H9 (cell line): ENCODE measurements at regions not wholly inside any gene's neighbourhood (a gene's known extent, or its start where the extent isn't known, plus 50 kb on each side); places are given as distances from the start of the nearest gene placed in this dataset.
A peak's percentile ranks its signal among the peaks of the same experiment; 100 is the strongest.

Experiments
- DNase-seq: peaks from one replicate; pipeline ENCODE4 v3.0.0-alpha.2; 2017
- H2AFZ ChIP-seq: one replicate; pipeline ENCODE4 v1.6.1; 2013; ENCODE audit warnings: mild to moderate bottlenecking, low read length, control low read depth, moderate library complexity
- H2AK5ac ChIP-seq: 2 replicates; pipeline ENCODE4 v1.6.1; 2013; ENCODE audit warnings: low read length, control low read depth, mixed read lengths; ENCODE audit not compliant: insufficient read length
- H2BK120ac ChIP-seq: one replicate; pipeline ENCODE4 v1.6.1; 2013; ENCODE audit warnings: low read depth, mild to moderate bottlenecking, low read length, control low read depth, inconsistent platforms; ENCODE audit not compliant: poor library complexity, severe bottlenecking
- H2BK12ac ChIP-seq: 2 replicates; pipeline ENCODE4 v1.6.1; 2013; ENCODE audit warnings: low read length, control low read depth, mixed read lengths, low read depth; ENCODE audit not compliant: insufficient read length
- H2BK15ac ChIP-seq: 2 replicates; pipeline ENCODE4 v1.6.1; 2013; ENCODE audit warnings: low read depth, low read length, control low read depth
- H2BK20ac ChIP-seq: one replicate; pipeline ENCODE4 v1.6.1; 2013; ENCODE audit warnings: low read depth, mild to moderate bottlenecking, low read length, control low read depth, inconsistent platforms; ENCODE audit not compliant: poor library complexity, severe bottlenecking
- H2BK5ac ChIP-seq: 2 replicates; pipeline ENCODE4 v1.6.1; 2013; ENCODE audit warnings: low read length, control low read depth, mixed read lengths; ENCODE audit not compliant: insufficient read length
- H3K14ac ChIP-seq: 2 replicates; pipeline ENCODE4 v1.6.1; 2013; ENCODE audit warnings: low read length, control low read depth; ENCODE audit not compliant: insufficient read depth
- H3K18ac ChIP-seq: 2 replicates; pipeline ENCODE4 v1.6.1; 2013; ENCODE audit warnings: low read depth, mild to moderate bottlenecking, mixed read lengths, low read length, control low read depth; ENCODE audit not compliant: insufficient read length
- H3K23ac ChIP-seq: 2 replicates; pipeline ENCODE4 v1.6.1; 2013; ENCODE audit warnings: low read length, control low read depth, mixed read lengths, low read depth; ENCODE audit not compliant: insufficient read length
- H3K23me2 ChIP-seq: 2 replicates; pipeline ENCODE4 v1.6.1; 2013; ENCODE audit warnings: low read depth, mild to moderate bottlenecking, mixed read lengths, low read length, control low read depth; ENCODE audit not compliant: insufficient read length, poor library complexity, severe bottlenecking
- H3K27ac ChIP-seq: 2 replicates; pipeline ENCODE4 v1.5.1; 2013; ENCODE audit warnings: low read length, control low read depth, mixed read lengths, low read depth; ENCODE audit not compliant: insufficient read length
- H3K27me3 ChIP-seq: 2 replicates; pipeline ENCODE4 v1.6.1; 2013; ENCODE audit warnings: low read length, control low read depth, inconsistent platforms; ENCODE audit not compliant: insufficient read depth
- H3K4ac ChIP-seq: 2 replicates; pipeline ENCODE4 v1.6.1; 2013; ENCODE audit warnings: low read depth, mild to moderate bottlenecking, control low read depth, inconsistent platforms, low read length, moderate library complexity
- H3K4me1 ChIP-seq: 2 replicates; pipeline ENCODE4 v1.6.1; 2013; ENCODE audit warnings: low read length, control low read depth, inconsistent platforms; ENCODE audit not compliant: insufficient read depth
- H3K4me2 ChIP-seq: 2 replicates; pipeline ENCODE4 v1.6.1; 2013; ENCODE audit warnings: low read length, control low read depth, mixed read lengths; ENCODE audit not compliant: insufficient read length, insufficient read depth
- H3K56ac ChIP-seq: 2 replicates; pipeline ENCODE4 v1.6.1; 2013; ENCODE audit warnings: low read depth, mild to moderate bottlenecking, mixed read lengths, low read length, control low read depth; ENCODE audit not compliant: insufficient read length
- H3K79me1 ChIP-seq: 2 replicates; pipeline ENCODE4 v1.6.1; 2013; ENCODE audit warnings: low read depth, mild to moderate bottlenecking, moderate library complexity, low read length, control low read depth, inconsistent platforms; ENCODE audit not compliant: insufficient read depth, poor library complexity, severe bottlenecking
- H3K79me2 ChIP-seq: 2 replicates; pipeline ENCODE4 v1.6.1; 2013; ENCODE audit warnings: low read length, control low read depth, inconsistent platforms; ENCODE audit not compliant: insufficient read depth
- H3K9ac ChIP-seq: 2 replicates; pipeline ENCODE4 v1.6.1; 2013; ENCODE audit warnings: low read length, control low read depth, mixed read lengths; ENCODE audit not compliant: insufficient read length; ENCODE audit errors: extremely low read depth
- H3K9me3 ChIP-seq: one replicate; pipeline ENCODE4 v1.6.1; 2013; ENCODE audit warnings: low read depth, low read length, inconsistent platforms; ENCODE audit not compliant: control insufficient read depth
- H3T11ph ChIP-seq: one replicate; pipeline ENCODE4 v1.6.1; 2013; ENCODE audit warnings: mild to moderate bottlenecking, low read length, control low read depth, inconsistent platforms
- H4K20me1 ChIP-seq: one replicate; pipeline ENCODE4 v1.6.1; 2013; ENCODE audit not compliant: control insufficient read depth, insufficient read length, insufficient read depth
- H4K5ac ChIP-seq: 2 replicates; pipeline ENCODE4 v1.6.1; 2013; ENCODE audit warnings: low read depth, mild to moderate bottlenecking, mixed read lengths, low read length, control low read depth; ENCODE audit not compliant: insufficient read length
- H4K8ac ChIP-seq: replicated peaks from 2 replicates; pipeline ENCODE4 v1.6.1; 2013; ENCODE audit warnings: low read length, control low read depth, mixed read lengths, low read depth; ENCODE audit not compliant: insufficient read length
- H4K91ac ChIP-seq: 2 replicates; pipeline ENCODE4 v1.6.1; 2013; ENCODE audit warnings: low read depth, mild to moderate bottlenecking, moderate library complexity, mixed read lengths, low read length, control low read depth; ENCODE audit not compliant: insufficient read length
- H3K27ac Mint-ChIP-seq, 3 experiments: 2 replicates in 2 of 3; 3 replicates in 1 of 3; pipeline ENCODE4 v1.8.0; 2020 to 2021; ENCODE audit warnings: mixed read lengths in 3 of 3, mild to moderate bottlenecking in 1 of 3, moderate library complexity in 1 of 3
- H3K27me3 Mint-ChIP-seq: 2 replicates; pipeline ENCODE4 v1.8.0; 2021; ENCODE audit warnings: low read depth, mild to moderate bottlenecking, moderate library complexity, mixed read lengths
- H3K36me3 Mint-ChIP-seq, 3 experiments: 2 replicates in 2 of 3; 3 replicates in 1 of 3; pipeline ENCODE4 v1.8.0; 2020 to 2021; ENCODE audit warnings: low read depth in 3 of 3, mixed read lengths in 3 of 3; ENCODE audit not compliant: insufficient read depth in 1 of 3
- H3K4me1 Mint-ChIP-seq, 2 experiments: 2 replicates each; pipeline ENCODE4 v1.8.0; 2020; ENCODE audit warnings: mixed read lengths in 2 of 2
- H3K4me3 Mint-ChIP-seq, 2 experiments: 2 replicates in 1 of 2; 3 replicates in 1 of 2; pipeline ENCODE4 v1.8.0; 2020 to 2021; ENCODE audit warnings: mild to moderate bottlenecking in 2 of 2, mixed read lengths in 2 of 2, moderate library complexity in 1 of 2
- H3K9me3 Mint-ChIP-seq, 2 experiments: 2 replicates in 1 of 2; 3 replicates in 1 of 2; pipeline ENCODE4 v1.8.0; 2020; ENCODE audit warnings: mild to moderate bottlenecking in 2 of 2, mixed read lengths in 2 of 2, moderate library complexity in 1 of 2
- CTCF ChIP-seq: fragments of 200-600 bp; sonication (generic); conservative IDR thresholded peaks from 3 replicates; pipeline ENCODE4 v1.8.0; 2021; ENCODE audit warnings: antibody characterized with exemption, mild to moderate bottlenecking
- WGBS: extraction: QIAGEN DNeasy Blood & Tissue Kit; methylation state at CpG from one replicate; pipeline ENCODE4 v1.1.7; 2013; ENCODE audit warnings: missing lambda C conversion rate, low lambda C conversion rate, mixed read lengths; ENCODE audit not compliant: insufficient read length; ENCODE audit errors: extremely low coverage; 5-methylcytosine and 5-hydroxymethylcytosine counted together

- Histone ChIP-seq H4K5ac (no peak overlapping the region), H4K20me1 (no peaks in the 10 kb centered on the region), H3K23ac (no peak overlapping the region), H3T11ph (no peak overlapping the region), H3K23me2 (no peaks in the 10 kb centered on the region), H3K18ac (no peak overlapping the region), H3K4ac (no peak overlapping the region), H2BK15ac (no peak overlapping the region), H3K9me3 (no peaks in the 10 kb centered on the region), H4K8ac (no peak overlapping the region), H3K56ac (no peak overlapping the region), H3K9ac (no peak overlapping the region), H2BK20ac (no peak overlapping the region), H4K91ac (no peak overlapping the region), H3K79me1 (no peaks in the 10 kb centered on the region), H2AFZ (no peak overlapping the region), H3K27me3 (no peaks in the 10 kb centered on the region; the same call in 1 of the 2 replicates), H3K4me1 (no peaks in the 10 kb centered on the region), H2AK5ac (no peak overlapping the region), H3K14ac (no peak overlapping the region), H2BK5ac (no peak overlapping the region), H3K27ac (no peak overlapping the region), H2BK120ac (no peak overlapping the region), H3K79me2 (no peaks in the 10 kb centered on the region), H2BK12ac (no peak overlapping the region), H3K4me2 (no peak overlapping the region)
- H3K27me3 Mint-ChIP-seq, result peaks cover 13% of the 10 kb centered on the region
- peak overlapping the region in 1 of 3 experiments; percentile 29; a peak in 1 of 7 replicates for H3K27ac Mint-ChIP-seq
- H3K4me1 Mint-ChIP-seq, result 0 out of 4 replicates have a peak, but pooled peaks cover 0 to 2% of the 10 kb centered on the region in 2 experiments
- no peak for DNase-seq
- no CpG with 5 or more reads among the region's 17 CpGs for WGBS
- peak; percentile 30; the same call in 1 of the 3 replicates for TF ChIP-seq CTCF
- peaks cover 0 to 4% (median 0%) of the 10 kb centered on the region in 3 experiments; a peak in 1 of 7 replicates for H3K36me3 Mint-ChIP-seq
- H3K4me3 Mint-ChIP-seq, result no peak overlapping the region
- H3K9me3 Mint-ChIP-seq, result peaks cover 0 to 4% of the 10 kb centered on the region in 2 experiments; a peak in 1 of 5 replicates
Measured at GRCh38 chr2:238574490-238575271, 148.0 kb downstream of the ASB1 start.
